ENCODE measurements at regions not wholly inside any gene's neighbourhood (a gene's known extent, or its start where the extent isn't known, plus 50 kb on each side); places are given as distances from the start of the nearest gene placed in this dataset.

GRCh38 chr15:39508536-39508935, 72.3 kb upstream of the THBS1 start:
- H3K4me3 ChIP-seq (ENCODE audit: low read depth, low read length): no peak overlapping the region
- DNase-seq (ENCODE audit: low read depth): no peak
- TF ChIP-seq, protein P1, sequence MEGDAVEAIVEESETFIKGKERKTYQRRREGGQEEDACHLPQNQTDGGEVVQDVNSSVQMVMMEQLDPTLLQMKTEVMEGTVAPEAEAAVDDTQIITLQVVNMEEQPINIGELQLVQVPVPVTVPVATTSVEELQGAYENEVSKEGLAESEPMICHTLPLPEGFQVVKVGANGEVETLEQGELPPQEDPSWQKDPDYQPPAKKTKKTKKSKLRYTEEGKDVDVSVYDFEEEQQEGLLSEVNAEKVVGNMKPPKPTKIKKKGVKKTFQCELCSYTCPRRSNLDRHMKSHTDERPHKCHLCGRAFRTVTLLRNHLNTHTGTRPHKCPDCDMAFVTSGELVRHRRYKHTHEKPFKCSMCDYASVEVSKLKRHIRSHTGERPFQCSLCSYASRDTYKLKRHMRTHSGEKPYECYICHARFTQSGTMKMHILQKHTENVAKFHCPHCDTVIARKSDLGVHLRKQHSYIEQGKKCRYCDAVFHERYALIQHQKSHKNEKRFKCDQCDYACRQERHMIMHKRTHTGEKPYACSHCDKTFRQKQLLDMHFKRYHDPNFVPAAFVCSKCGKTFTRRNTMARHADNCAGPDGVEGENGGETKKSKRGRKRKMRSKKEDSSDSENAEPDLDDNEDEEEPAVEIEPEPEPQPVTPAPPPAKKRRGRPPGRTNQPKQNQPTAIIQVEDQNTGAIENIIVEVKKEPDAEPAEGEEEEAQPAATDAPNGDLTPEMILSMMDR (IDR thresholded peaks at IDR 0.05; ENCODE audit: insufficient read depth, low read length, poor library complexity, severe bottlenecking): no peak
- H3K27me3 ChIP-seq (ENCODE audit: control insufficient read depth, insufficient read depth, low read length): no peaks in the 10 kb centered on the region
- H3K36me3 ChIP-seq (ENCODE audit: control insufficient read depth, insufficient read depth, low read length): no peaks in the 10 kb centered on the region

DNA sequence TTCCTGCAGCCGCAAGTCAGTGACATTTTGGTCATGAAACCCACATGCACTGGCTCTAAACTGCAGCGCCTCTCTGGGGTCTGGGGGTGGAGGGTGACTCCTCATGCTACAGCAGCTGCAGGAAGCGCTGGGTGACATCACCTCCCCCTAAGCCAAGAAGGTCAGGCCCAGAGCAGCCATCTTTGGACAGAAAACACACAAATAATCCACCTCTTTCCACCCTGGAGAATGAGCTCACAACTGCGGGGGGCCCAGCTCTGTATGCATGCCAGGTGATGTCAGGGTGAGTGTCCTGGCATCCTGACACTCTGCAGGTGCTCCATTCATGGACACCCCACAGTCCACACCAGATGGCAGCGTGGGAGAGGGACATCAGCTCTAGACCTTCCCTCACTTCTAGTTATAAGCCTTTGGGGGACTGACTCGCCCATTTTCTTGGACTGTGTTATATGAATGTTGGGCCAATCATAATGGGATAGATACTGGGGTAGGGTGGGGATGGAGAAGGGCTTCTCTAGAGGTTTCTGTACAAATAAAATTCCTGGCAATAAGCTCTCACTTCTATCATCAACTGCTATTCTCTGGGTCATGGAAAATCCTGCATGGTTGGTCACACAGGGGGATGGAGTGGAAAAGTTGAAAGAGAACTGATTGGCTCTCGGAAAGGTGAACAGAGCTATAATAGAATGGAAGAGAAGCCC, 70.7 kb upstream of the THBS1 start:
- H3K27me3 ChIP-seq (ENCODE audit: control insufficient read depth, insufficient read depth, low read length): no peaks in the 10 kb centered on the region
- TF ChIP-seq, protein P1 (IDR thresholded peaks at IDR 0.05; ENCODE audit: insufficient read depth, low read length, poor library complexity, severe bottlenecking): no peak
- H3K4me3 ChIP-seq (ENCODE audit: low read depth, low read length): no peak overlapping the region
- DNase-seq (ENCODE audit: low read depth): no peak
- no peaks in the 10 kb centered on the region for H3K36me3 ChIP-seq (ENCODE audit: control insufficient read depth, insufficient read depth, low read length)

GRCh38 chr15:39511000-39511915, 69.6 kb upstream of the THBS1 start:
- peak; percentile 50 for DNase-seq (ENCODE audit: low read depth)
- H3K27me3 ChIP-seq (ENCODE audit: control insufficient read depth, insufficient read depth, low read length): no peaks in the 10 kb centered on the region
- no peak overlapping the region for H3K4me3 ChIP-seq (ENCODE audit: low read depth, low read length)
- no peaks in the 10 kb centered on the region for H3K36me3 ChIP-seq (ENCODE audit: control insufficient read depth, insufficient read depth, low read length)
- TF ChIP-seq, protein P1 (IDR thresholded peaks at IDR 0.05; ENCODE audit: insufficient read depth, low read length, poor library complexity, severe bottlenecking): no peak

GRCh38 chr15:39511916-39512260, 69.0 kb upstream of the THBS1 start:
- no peak overlapping the region for H3K4me3 ChIP-seq (ENCODE audit: low read depth, low read length)
- DNase-seq (ENCODE audit: low read depth): no peak
- H3K36me3 ChIP-seq (ENCODE audit: control insufficient read depth, insufficient read depth, low read length): no peaks in the 10 kb centered on the region

GRCh38 chr15:39512643-39513042, 68.2 kb upstream of the THBS1 start:
- Histone ChIP-seq H3K27me3 (ENCODE audit: control insufficient read depth, insufficient read depth, low read length) (no peaks in the 10 kb centered on the region), H3K36me3 (ENCODE audit: control insufficient read depth, insufficient read depth, low read length) (no peaks in the 10 kb centered on the region), H3K4me3 (ENCODE audit: low read depth, low read length) (no peak overlapping the region)
- TF ChIP-seq, protein P1 (IDR thresholded peaks at IDR 0.05; ENCODE audit: insufficient read depth, low read length, poor library complexity, severe bottlenecking): no peak
- DNase-seq (ENCODE audit: low read depth): no peak

More at GRCh38 chr15:39511916-39512260, 69.0 kb upstream of the THBS1 start:
- TF ChIP-seq, protein P1 (IDR thresholded peaks at IDR 0.05; ENCODE audit: insufficient read depth, low read length, poor library complexity, severe bottlenecking): no peak
- H3K27me3 ChIP-seq (ENCODE audit: control insufficient read depth, insufficient read depth, low read length): no peaks in the 10 kb centered on the region

All from kidney epithelial cell (primary cell).